H9 (cell line): ENCODE measurements at regions not wholly inside any gene's neighbourhood (a gene's known extent, or its start where the extent isn't known, plus 50 kb on each side); places are given as distances from the start of the nearest gene placed in this dataset.

Experiments
- DNase-seq: peaks from one replicate; pipeline ENCODE4 v3.0.0-alpha.2; 2017
- H2AFZ ChIP-seq: one replicate; pipeline ENCODE4 v1.6.1; 2013; ENCODE audit warnings: mild to moderate bottlenecking, low read length, control low read depth, moderate library complexity
- H2AK5ac ChIP-seq: 2 replicates; pipeline ENCODE4 v1.6.1; 2013; ENCODE audit warnings: low read length, control low read depth, mixed read lengths; ENCODE audit not compliant: insufficient read length
- H2BK120ac ChIP-seq: one replicate; pipeline ENCODE4 v1.6.1; 2013; ENCODE audit warnings: low read depth, mild to moderate bottlenecking, low read length, control low read depth, inconsistent platforms; ENCODE audit not compliant: poor library complexity, severe bottlenecking
- H2BK12ac ChIP-seq: 2 replicates; pipeline ENCODE4 v1.6.1; 2013; ENCODE audit warnings: low read length, control low read depth, mixed read lengths, low read depth; ENCODE audit not compliant: insufficient read length
- H2BK15ac ChIP-seq: 2 replicates; pipeline ENCODE4 v1.6.1; 2013; ENCODE audit warnings: low read depth, low read length, control low read depth
- H2BK20ac ChIP-seq: one replicate; pipeline ENCODE4 v1.6.1; 2013; ENCODE audit warnings: low read depth, mild to moderate bottlenecking, low read length, control low read depth, inconsistent platforms; ENCODE audit not compliant: poor library complexity, severe bottlenecking
- H2BK5ac ChIP-seq: 2 replicates; pipeline ENCODE4 v1.6.1; 2013; ENCODE audit warnings: low read length, control low read depth, mixed read lengths; ENCODE audit not compliant: insufficient read length
- H3K14ac ChIP-seq: 2 replicates; pipeline ENCODE4 v1.6.1; 2013; ENCODE audit warnings: low read length, control low read depth; ENCODE audit not compliant: insufficient read depth
- H3K18ac ChIP-seq: 2 replicates; pipeline ENCODE4 v1.6.1; 2013; ENCODE audit warnings: low read depth, mild to moderate bottlenecking, mixed read lengths, low read length, control low read depth; ENCODE audit not compliant: insufficient read length
- H3K23ac ChIP-seq: 2 replicates; pipeline ENCODE4 v1.6.1; 2013; ENCODE audit warnings: low read length, control low read depth, mixed read lengths, low read depth; ENCODE audit not compliant: insufficient read length
- H3K23me2 ChIP-seq: 2 replicates; pipeline ENCODE4 v1.6.1; 2013; ENCODE audit warnings: low read depth, mild to moderate bottlenecking, mixed read lengths, low read length, control low read depth; ENCODE audit not compliant: insufficient read length, poor library complexity, severe bottlenecking
- H3K27ac ChIP-seq: 2 replicates; pipeline ENCODE4 v1.5.1; 2013; ENCODE audit warnings: low read length, control low read depth, mixed read lengths, low read depth; ENCODE audit not compliant: insufficient read length
- H3K27me3 ChIP-seq: 2 replicates; pipeline ENCODE4 v1.6.1; 2013; ENCODE audit warnings: low read length, control low read depth, inconsistent platforms; ENCODE audit not compliant: insufficient read depth
- H3K4ac ChIP-seq: 2 replicates; pipeline ENCODE4 v1.6.1; 2013; ENCODE audit warnings: low read depth, mild to moderate bottlenecking, control low read depth, inconsistent platforms, low read length, moderate library complexity
- H3K4me1 ChIP-seq: 2 replicates; pipeline ENCODE4 v1.6.1; 2013; ENCODE audit warnings: low read length, control low read depth, inconsistent platforms; ENCODE audit not compliant: insufficient read depth
- H3K4me2 ChIP-seq: 2 replicates; pipeline ENCODE4 v1.6.1; 2013; ENCODE audit warnings: low read length, control low read depth, mixed read lengths; ENCODE audit not compliant: insufficient read length, insufficient read depth
- H3K56ac ChIP-seq: 2 replicates; pipeline ENCODE4 v1.6.1; 2013; ENCODE audit warnings: low read depth, mild to moderate bottlenecking, mixed read lengths, low read length, control low read depth; ENCODE audit not compliant: insufficient read length
- H3K79me1 ChIP-seq: 2 replicates; pipeline ENCODE4 v1.6.1; 2013; ENCODE audit warnings: low read depth, mild to moderate bottlenecking, moderate library complexity, low read length, control low read depth, inconsistent platforms; ENCODE audit not compliant: insufficient read depth, poor library complexity, severe bottlenecking
- H3K79me2 ChIP-seq: 2 replicates; pipeline ENCODE4 v1.6.1; 2013; ENCODE audit warnings: low read length, control low read depth, inconsistent platforms; ENCODE audit not compliant: insufficient read depth
- H3K9ac ChIP-seq: 2 replicates; pipeline ENCODE4 v1.6.1; 2013; ENCODE audit warnings: low read length, control low read depth, mixed read lengths; ENCODE audit not compliant: insufficient read length; ENCODE audit errors: extremely low read depth
- H3K9me3 ChIP-seq: one replicate; pipeline ENCODE4 v1.6.1; 2013; ENCODE audit warnings: low read depth, low read length, inconsistent platforms; ENCODE audit not compliant: control insufficient read depth
- H3T11ph ChIP-seq: one replicate; pipeline ENCODE4 v1.6.1; 2013; ENCODE audit warnings: mild to moderate bottlenecking, low read length, control low read depth, inconsistent platforms
- H4K20me1 ChIP-seq: one replicate; pipeline ENCODE4 v1.6.1; 2013; ENCODE audit not compliant: control insufficient read depth, insufficient read length, insufficient read depth
- H4K5ac ChIP-seq: 2 replicates; pipeline ENCODE4 v1.6.1; 2013; ENCODE audit warnings: low read depth, mild to moderate bottlenecking, mixed read lengths, low read length, control low read depth; ENCODE audit not compliant: insufficient read length
- H4K8ac ChIP-seq: replicated peaks from 2 replicates; pipeline ENCODE4 v1.6.1; 2013; ENCODE audit warnings: low read length, control low read depth, mixed read lengths, low read depth; ENCODE audit not compliant: insufficient read length
- H4K91ac ChIP-seq: 2 replicates; pipeline ENCODE4 v1.6.1; 2013; ENCODE audit warnings: low read depth, mild to moderate bottlenecking, moderate library complexity, mixed read lengths, low read length, control low read depth; ENCODE audit not compliant: insufficient read length
- H3K27ac Mint-ChIP-seq, 3 experiments: 2 replicates in 2 of 3; 3 replicates in 1 of 3; pipeline ENCODE4 v1.8.0; 2020 to 2021; ENCODE audit warnings: mixed read lengths in 3 of 3, mild to moderate bottlenecking in 1 of 3, moderate library complexity in 1 of 3
- H3K27me3 Mint-ChIP-seq: 2 replicates; pipeline ENCODE4 v1.8.0; 2021; ENCODE audit warnings: low read depth, mild to moderate bottlenecking, moderate library complexity, mixed read lengths
- H3K36me3 Mint-ChIP-seq, 3 experiments: 2 replicates in 2 of 3; 3 replicates in 1 of 3; pipeline ENCODE4 v1.8.0; 2020 to 2021; ENCODE audit warnings: low read depth in 3 of 3, mixed read lengths in 3 of 3; ENCODE audit not compliant: insufficient read depth in 1 of 3
- H3K4me1 Mint-ChIP-seq, 2 experiments: 2 replicates each; pipeline ENCODE4 v1.8.0; 2020; ENCODE audit warnings: mixed read lengths in 2 of 2
- H3K4me3 Mint-ChIP-seq, 2 experiments: 2 replicates in 1 of 2; 3 replicates in 1 of 2; pipeline ENCODE4 v1.8.0; 2020 to 2021; ENCODE audit warnings: mild to moderate bottlenecking in 2 of 2, mixed read lengths in 2 of 2, moderate library complexity in 1 of 2
- H3K9me3 Mint-ChIP-seq, 2 experiments: 2 replicates in 1 of 2; 3 replicates in 1 of 2; pipeline ENCODE4 v1.8.0; 2020; ENCODE audit warnings: mild to moderate bottlenecking in 2 of 2, mixed read lengths in 2 of 2, moderate library complexity in 1 of 2
- WGBS: extraction: QIAGEN DNeasy Blood & Tissue Kit; methylation state at CpG from one replicate; pipeline ENCODE4 v1.1.7; 2013; ENCODE audit warnings: missing lambda C conversion rate, low lambda C conversion rate, mixed read lengths; ENCODE audit not compliant: insufficient read length; ENCODE audit errors: extremely low coverage; 5-methylcytosine and 5-hydroxymethylcytosine counted together
- TF ChIP-seq, protein P1 (sequence below): fragments of 200-600 bp; sonication (generic); conservative IDR thresholded peaks from 3 replicates; pipeline ENCODE4 v1.8.0; 2021; ENCODE audit warnings: antibody characterized with exemption, mild to moderate bottlenecking

DNA sequence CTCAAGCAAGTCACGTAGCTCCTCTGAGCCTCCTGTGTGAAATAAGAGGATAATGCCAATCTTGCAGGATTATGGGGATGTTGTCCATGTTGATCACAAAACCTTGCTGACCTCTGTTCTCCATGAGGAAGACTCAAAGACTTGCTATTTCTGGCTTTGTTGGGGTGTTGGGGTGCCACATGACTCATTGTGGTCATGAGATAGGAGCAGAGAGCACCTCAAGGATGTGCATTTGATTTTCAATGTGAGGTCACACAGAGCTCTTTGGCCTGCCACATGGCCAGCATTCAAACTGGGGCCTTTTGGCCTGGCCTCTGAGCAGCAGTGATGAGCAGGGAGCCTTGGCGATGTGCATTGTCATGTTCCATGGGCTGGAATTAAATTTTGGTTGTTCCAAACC, 380.3 kb downstream of the GADD45G start:
- H3K4me1 ChIP-seq = no peaks in the 10 kb centered on the region
- Mint-ChIP-seq H3K4me1 (no peaks in the 10 kb centered on the region), H3K9me3 (peaks cover 5 to 13% of the 10 kb centered on the region in 2 experiments; a peak in 4 of 5 replicates), H3K36me3 (peaks cover 0 to under 1% (median 0%) of the 10 kb centered on the region in 3 experiments; a peak in 3 of 7 replicates), H3K27me3 (peaks cover 8% of the 10 kb centered on the region), H3K27ac (no peak overlapping the region), H3K4me3 (no peak overlapping the region)
- H3K9ac ChIP-seq = no peak overlapping the region
- H2BK12ac ChIP-seq = no peak overlapping the region
- no peak overlapping the region for H2BK5ac ChIP-seq
- H3K9me3 ChIP-seq = peaks cover 5% of the 10 kb centered on the region
- no peak overlapping the region for H4K8ac ChIP-seq
- H3K23me2 ChIP-seq = no peaks in the 10 kb centered on the region
- H3K14ac ChIP-seq = no peak overlapping the region
- H3K4me2 ChIP-seq = no peak overlapping the region
- no peak overlapping the region for H2BK120ac ChIP-seq
- no peak overlapping the region for H2BK15ac ChIP-seq
- H3K79me1 ChIP-seq = no peaks in the 10 kb centered on the region
- no peaks in the 10 kb centered on the region for H4K20me1 ChIP-seq
- no peak overlapping the region for H3K23ac ChIP-seq
- no peak overlapping the region for H3K56ac ChIP-seq
- H2AFZ ChIP-seq = no peak overlapping the region
- no peak overlapping the region for H4K5ac ChIP-seq
- no peak overlapping the region for H2BK20ac ChIP-seq
- H3K4ac ChIP-seq = no peak overlapping the region
- no peaks in the 10 kb centered on the region for H3K27me3 ChIP-seq
- no peak overlapping the region for H3K18ac ChIP-seq
- H3K27ac ChIP-seq = no peak overlapping the region
- H3K79me2 ChIP-seq = no peaks in the 10 kb centered on the region
- no peak overlapping the region for H3T11ph ChIP-seq
- H4K91ac ChIP-seq = no peak overlapping the region
- TF ChIP-seq, protein P1, sequence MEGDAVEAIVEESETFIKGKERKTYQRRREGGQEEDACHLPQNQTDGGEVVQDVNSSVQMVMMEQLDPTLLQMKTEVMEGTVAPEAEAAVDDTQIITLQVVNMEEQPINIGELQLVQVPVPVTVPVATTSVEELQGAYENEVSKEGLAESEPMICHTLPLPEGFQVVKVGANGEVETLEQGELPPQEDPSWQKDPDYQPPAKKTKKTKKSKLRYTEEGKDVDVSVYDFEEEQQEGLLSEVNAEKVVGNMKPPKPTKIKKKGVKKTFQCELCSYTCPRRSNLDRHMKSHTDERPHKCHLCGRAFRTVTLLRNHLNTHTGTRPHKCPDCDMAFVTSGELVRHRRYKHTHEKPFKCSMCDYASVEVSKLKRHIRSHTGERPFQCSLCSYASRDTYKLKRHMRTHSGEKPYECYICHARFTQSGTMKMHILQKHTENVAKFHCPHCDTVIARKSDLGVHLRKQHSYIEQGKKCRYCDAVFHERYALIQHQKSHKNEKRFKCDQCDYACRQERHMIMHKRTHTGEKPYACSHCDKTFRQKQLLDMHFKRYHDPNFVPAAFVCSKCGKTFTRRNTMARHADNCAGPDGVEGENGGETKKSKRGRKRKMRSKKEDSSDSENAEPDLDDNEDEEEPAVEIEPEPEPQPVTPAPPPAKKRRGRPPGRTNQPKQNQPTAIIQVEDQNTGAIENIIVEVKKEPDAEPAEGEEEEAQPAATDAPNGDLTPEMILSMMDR = no peak
- no peak for DNase-seq
- no CpG with 5 or more reads among the region's 2 CpGs for WGBS
- no peak overlapping the region for H2AK5ac ChIP-seq
